AG04449 (cell line): ENCODE measurements at regions not wholly inside any gene's neighbourhood (a gene's known extent, or its start where the extent isn't known, plus 50 kb on each side); places are given as distances from the start of the nearest gene placed in this dataset.
"Not testable (repeated sequence)": the region's sequence is repeated elsewhere in the genome, so short reads cannot be mapped to it uniquely, and the experiment has no call there.

Experiments used
- CTCF ChIA-PET: fragments of 350-600 bp; formaldehyde crosslinking; extraction: SDS; loops from one replicate; lab custom pipeline; 2021; ENCODE audit warnings: antibody characterized with exemption; lab: Yijun Ruan, JAX
- POLR2A ChIA-PET: fragments of 400-600, 350-600 bp; formaldehyde crosslinking; extraction: SDS; loops from one replicate; lab custom pipeline; 2020; ENCODE audit warnings: antibody characterized with exemption, inconsistent platforms; lab: Yijun Ruan, JAX
- DNase-seq: peaks from one replicate; pipeline ENCODE4 v3.0.0-alpha.2; 2010; ENCODE audit warnings: low read depth, low spot score
- H3K4me3 ChIP-seq: 2 replicates; pipeline ENCODE4 v1.5.1; 2011; ENCODE audit warnings: low read depth, mild to moderate bottlenecking, control low read depth, low read length
- TF ChIP-seq, protein P1 (sequence below): IDR thresholded peaks from one replicate; pipeline ENCODE4 v1.5.1; 2011; ENCODE audit warnings: mild to moderate bottlenecking, moderate library complexity, low read length, control low read depth, inconsistent platforms; ENCODE audit not compliant: insufficient read depth; ENCODE audit errors: missing control alignments

GRCh38 chr3:182637350-182638110 is 155.8 kb upstream of the ATP11B start:
- TF ChIP-seq, protein P1, sequence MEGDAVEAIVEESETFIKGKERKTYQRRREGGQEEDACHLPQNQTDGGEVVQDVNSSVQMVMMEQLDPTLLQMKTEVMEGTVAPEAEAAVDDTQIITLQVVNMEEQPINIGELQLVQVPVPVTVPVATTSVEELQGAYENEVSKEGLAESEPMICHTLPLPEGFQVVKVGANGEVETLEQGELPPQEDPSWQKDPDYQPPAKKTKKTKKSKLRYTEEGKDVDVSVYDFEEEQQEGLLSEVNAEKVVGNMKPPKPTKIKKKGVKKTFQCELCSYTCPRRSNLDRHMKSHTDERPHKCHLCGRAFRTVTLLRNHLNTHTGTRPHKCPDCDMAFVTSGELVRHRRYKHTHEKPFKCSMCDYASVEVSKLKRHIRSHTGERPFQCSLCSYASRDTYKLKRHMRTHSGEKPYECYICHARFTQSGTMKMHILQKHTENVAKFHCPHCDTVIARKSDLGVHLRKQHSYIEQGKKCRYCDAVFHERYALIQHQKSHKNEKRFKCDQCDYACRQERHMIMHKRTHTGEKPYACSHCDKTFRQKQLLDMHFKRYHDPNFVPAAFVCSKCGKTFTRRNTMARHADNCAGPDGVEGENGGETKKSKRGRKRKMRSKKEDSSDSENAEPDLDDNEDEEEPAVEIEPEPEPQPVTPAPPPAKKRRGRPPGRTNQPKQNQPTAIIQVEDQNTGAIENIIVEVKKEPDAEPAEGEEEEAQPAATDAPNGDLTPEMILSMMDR = no peak
- no peak for DNase-seq
- ChIA-PET CTCF (no interaction called here), POLR2A (no interaction called here)
- H3K4me3 ChIP-seq = no peak overlapping the region

GRCh38 chr3:182644013-182644412 is 149.3 kb upstream of the ATP11B start:
- ChIA-PET POLR2A (no interaction called here), CTCF (interaction anchor here (0.5 kb wide), 1 partner anchor 1225 kb away, joined by 5 read pairs; no protein-coding TSS in a partner anchor)
- no peak for DNase-seq
- TF ChIP-seq, protein P1 = no peak
- no peak overlapping the region for H3K4me3 ChIP-seq

DNA sequence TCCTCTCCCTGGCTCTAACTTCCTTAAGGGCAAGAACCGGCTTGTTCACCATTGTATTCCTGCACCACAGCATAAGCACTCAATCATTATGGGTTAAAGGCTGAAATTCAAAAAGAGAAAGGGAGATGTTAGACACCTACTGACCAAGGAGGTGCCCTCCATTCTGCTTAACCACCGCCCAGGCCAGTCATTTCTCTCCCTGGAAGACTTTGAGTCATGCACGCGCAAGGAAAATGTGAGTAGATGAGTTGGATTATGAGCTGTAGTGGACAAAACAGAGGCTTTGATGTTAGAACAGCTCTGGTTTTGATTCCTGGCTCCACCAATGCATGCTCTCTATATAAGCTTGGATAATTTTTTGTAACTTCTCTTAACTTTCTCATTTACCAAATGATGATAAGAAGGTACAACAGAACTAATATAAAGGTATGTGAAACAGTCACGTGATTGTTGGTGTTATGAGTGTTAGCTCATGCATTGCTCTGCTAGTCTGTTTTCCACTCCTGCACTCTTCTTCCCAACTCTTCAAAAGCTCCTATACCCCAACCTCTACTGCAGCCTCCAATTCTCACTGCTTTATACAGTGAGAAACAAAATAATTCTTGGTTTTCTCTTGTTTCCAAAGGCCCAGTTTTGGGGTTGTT is 148.4 kb upstream of the ATP11B start:
- no peak for DNase-seq
- ChIA-PET POLR2A (no interaction called here), CTCF (no interaction called here)
- TF ChIP-seq, protein P1 = no peak
- H3K4me3 ChIP-seq = no peak overlapping the region

- DNase-seq = no peak
- CTCF ChIA-PET = no interaction called here
- no peak overlapping the region for H3K4me3 ChIP-seq
- POLR2A ChIA-PET = no interaction called here
- TF ChIP-seq, protein P1 = no peak
Observed at GRCh38 chr3:182650568-182651128, 142.7 kb upstream of the ATP11B start.

DNA sequence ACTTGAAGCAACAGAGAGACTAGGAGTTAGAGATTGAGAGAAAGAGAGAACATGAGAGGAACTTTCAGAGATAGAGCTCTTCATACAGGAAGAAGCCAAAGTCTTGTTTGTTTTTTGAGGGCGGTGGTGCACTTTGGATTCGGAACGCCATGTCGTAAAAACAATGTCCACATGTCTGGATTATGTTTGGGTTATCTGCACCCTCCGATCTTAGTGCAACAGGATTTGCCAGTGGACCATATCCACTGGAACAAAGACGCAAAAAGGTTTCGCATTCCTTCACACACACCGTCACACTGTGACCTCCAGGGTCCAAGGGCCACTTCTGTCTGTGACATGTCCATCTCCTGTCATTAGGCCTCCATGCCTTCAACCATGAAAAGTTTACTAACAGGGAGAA is 141.8 kb upstream of the ATP11B start:
- ChIA-PET POLR2A (no interaction called here), CTCF (no interaction called here)
- TF ChIP-seq, protein P1 = no peak
- DNase-seq = no peak
- H3K4me3 ChIP-seq = no peak overlapping the region

DNA sequence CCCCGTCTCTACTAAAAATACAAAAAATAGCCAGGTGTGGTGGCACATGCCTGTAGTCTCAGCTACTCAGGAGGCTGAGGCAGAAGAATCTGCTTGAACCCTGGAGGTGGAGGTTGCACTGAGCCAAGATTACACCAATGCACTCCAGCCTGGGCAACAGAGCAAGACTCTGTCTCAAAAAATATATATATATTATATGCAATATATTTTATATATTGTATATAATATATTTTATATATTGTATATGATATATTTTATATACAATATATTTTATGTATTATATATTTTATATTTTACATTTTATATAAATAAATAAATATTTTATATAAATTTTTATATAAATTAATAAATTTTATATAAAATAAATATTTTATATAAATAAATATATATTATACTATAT is 140.2 kb upstream of the ATP11B start:
- POLR2A ChIA-PET, CTCF ChIA-PET: not testable (repeated sequence)

DNA sequence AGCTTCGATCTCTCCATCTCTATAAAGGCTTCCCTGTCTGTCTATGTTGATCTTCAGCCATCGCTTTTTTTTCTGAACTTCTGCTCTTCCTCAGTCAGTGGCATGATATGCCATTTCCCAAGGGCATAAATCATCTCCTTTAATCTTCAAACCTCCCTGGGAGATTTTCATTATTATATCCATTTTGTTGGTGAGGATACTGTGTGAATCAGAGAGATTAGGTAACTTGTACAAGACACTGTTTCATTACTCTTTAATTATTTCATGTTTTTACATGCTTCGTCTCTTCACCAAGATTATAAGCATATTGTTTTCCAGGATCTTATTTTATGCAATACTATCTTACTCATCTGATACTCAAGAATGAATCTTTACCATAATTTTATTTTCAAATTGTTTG is 124.8 kb upstream of the ATP11B start:
- TF ChIP-seq, protein P1 = no peak
- ChIA-PET CTCF (no interaction called here), POLR2A (no interaction called here)
- H3K4me3 ChIP-seq = no peak overlapping the region
- no peak for DNase-seq

More for the DNA sequence above, 140.2 kb upstream of the ATP11B start:
- DNase-seq, H3K4me3 ChIP-seq: not testable (repeated sequence)
